ENCODE measurements at regions not wholly inside any gene's neighbourhood (a gene's known extent, or its start where the extent isn't known, plus 50 kb on each side); places are given as distances from the start of the nearest gene placed in this dataset.

- intact Hi-C loops (cut with micrococcal nuclease; ENCODE audit: unreplicated experiment) (no loop called here), in situ Hi-C loops (cut with MboI) (no loop called here)
- ChIA-PET CTCF (no interaction called here), RAD21 (ENCODE audit: unreplicated experiment) (interaction anchor here (0.7 kb wide), 1 partner anchor 77 kb away, joined by 3 read pairs; no protein-coding TSS in a partner anchor), SMC1A (ENCODE audit: uncharacterized antibody, unreplicated experiment) (no interaction called here), POLR2A (no interaction called here)
- Histone ChIP-seq H3K4me1 (ENCODE audit: control insufficient read depth, insufficient read depth, low read length) (no peaks in the 10 kb centered on the region), H3K9ac (ENCODE audit: control insufficient read depth, insufficient read depth, low read length) (no peak overlapping the region), H3K9me3 (replicated peaks; ENCODE audit: control insufficient read depth, insufficient read depth, low read length) (no peaks in the 10 kb centered on the region), H3K27me3 (replicated peaks in 1 of 2; ENCODE audit: control insufficient read depth in 2 of 2, insufficient read depth in 2 of 2, low read length in 1 of 2) (no peaks in the 10 kb centered on the region), H3K27ac (ENCODE audit: control insufficient read depth, insufficient read depth) (no peak overlapping the region), H3K4me3 (no peak overlapping the region), H3K4me2 (ENCODE audit: control insufficient read depth, insufficient read depth) (no peak overlapping the region), H4K20me1 (ENCODE audit: control insufficient read depth, insufficient read depth) (no peaks in the 10 kb centered on the region), H3K36me3 (ENCODE audit: control insufficient read depth in 2 of 2, insufficient read depth in 2 of 2, low read length in 1 of 2) (no peaks in the 10 kb centered on the region), H2AFZ (ENCODE audit: control insufficient read depth, low read depth, low read length) (no peak overlapping the region), H3K79me2 (ENCODE audit: control insufficient read depth, insufficient read depth, low read length) (no peaks in the 10 kb centered on the region)
- 25% methylated on average over 9 of the region's 9 CpGs for WGBS (ENCODE audit: insufficient coverage, insufficient replicate concordance, low lambda C conversion rate, missing lambda C conversion rate)
- DNase-seq (ENCODE audit: low read depth, low spot score) (no peak), ATAC-seq (no peak), FAIRE-seq (no peak)
- BruUV-seq (replicated peaks): no TSS peak
- TF ChIP-seq MTA2 (IDR thresholded peaks at IDR 0.05; ENCODE audit: low read depth): no peak
- TF ChIP-seq, protein P1, sequence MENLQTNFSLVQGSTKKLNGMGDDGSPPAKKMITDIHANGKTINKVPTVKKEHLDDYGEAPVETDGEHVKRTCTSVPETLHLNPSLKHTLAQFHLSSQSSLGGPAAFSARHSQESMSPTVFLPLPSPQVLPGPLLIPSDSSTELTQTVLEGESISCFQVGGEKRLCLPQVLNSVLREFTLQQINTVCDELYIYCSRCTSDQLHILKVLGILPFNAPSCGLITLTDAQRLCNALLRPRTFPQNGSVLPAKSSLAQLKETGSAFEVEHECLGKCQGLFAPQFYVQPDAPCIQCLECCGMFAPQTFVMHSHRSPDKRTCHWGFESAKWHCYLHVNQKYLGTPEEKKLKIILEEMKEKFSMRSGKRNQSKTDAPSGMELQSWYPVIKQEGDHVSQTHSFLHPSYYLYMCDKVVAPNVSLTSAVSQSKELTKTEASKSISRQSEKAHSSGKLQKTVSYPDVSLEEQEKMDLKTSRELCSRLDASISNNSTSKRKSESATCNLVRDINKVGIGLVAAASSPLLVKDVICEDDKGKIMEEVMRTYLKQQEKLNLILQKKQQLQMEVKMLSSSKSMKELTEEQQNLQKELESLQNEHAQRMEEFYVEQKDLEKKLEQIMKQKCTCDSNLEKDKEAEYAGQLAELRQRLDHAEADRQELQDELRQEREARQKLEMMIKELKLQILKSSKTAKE (IDR thresholded peaks at IDR 0.05; ENCODE audit: low read depth, poor library complexity, severe bottlenecking): no peak
- no peak for TF ChIP-seq NFXL1 (IDR thresholded peaks at IDR 0.05; ENCODE audit: borderline replicate concordance)
- no peak for TF ChIP-seq SP1 (IDR thresholded peaks at IDR 0.05; ENCODE audit: low read depth, low read length)
- no peak for TF ChIP-seq CTCF (IDR thresholded peaks at IDR 0.05 in 2 of 3, conservative IDR thresholded peaks at IDR 0.05 in 1 of 3; ENCODE audit: control insufficient read depth in 2 of 3, extremely low read depth in 1 of 3, insufficient read depth in 1 of 3, low read depth in 3 of 3, low read length in 3 of 3)
- TF ChIP-seq HCFC1 (IDR thresholded peaks at IDR 0.05; ENCODE audit: low read length): no peak
- TF ChIP-seq, protein P2, sequence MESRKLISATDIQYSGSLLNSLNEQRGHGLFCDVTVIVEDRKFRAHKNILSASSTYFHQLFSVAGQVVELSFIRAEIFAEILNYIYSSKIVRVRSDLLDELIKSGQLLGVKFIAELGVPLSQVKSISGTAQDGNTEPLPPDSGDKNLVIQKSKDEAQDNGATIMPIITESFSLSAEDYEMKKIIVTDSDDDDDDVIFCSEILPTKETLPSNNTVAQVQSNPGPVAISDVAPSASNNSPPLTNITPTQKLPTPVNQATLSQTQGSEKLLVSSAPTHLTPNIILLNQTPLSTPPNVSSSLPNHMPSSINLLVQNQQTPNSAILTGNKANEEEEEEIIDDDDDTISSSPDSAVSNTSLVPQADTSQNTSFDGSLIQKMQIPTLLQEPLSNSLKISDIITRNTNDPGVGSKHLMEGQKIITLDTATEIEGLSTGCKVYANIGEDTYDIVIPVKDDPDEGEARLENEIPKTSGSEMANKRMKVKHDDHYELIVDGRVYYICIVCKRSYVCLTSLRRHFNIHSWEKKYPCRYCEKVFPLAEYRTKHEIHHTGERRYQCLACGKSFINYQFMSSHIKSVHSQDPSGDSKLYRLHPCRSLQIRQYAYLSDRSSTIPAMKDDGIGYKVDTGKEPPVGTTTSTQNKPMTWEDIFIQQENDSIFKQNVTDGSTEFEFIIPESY (IDR thresholded peaks at IDR 0.05): no peak
- no peak for TF ChIP-seq EZH2 (IDR thresholded peaks at IDR 0.05; ENCODE audit: borderline replicate concordance, control insufficient read depth, low read depth, low read length)
- no peak for TF ChIP-seq USF2 (IDR thresholded peaks at IDR 0.05; ENCODE audit: borderline replicate concordance, low read depth, low read length)
- no peak for TF ChIP-seq PML (IDR thresholded peaks at IDR 0.05; ENCODE audit: low read length)
- no peak for TF ChIP-seq GABPA (IDR thresholded peaks at IDR 0.05; ENCODE audit: low read depth)
- TF ChIP-seq ZNF592 (IDR thresholded peaks at IDR 0.05): no peak
- no peak for TF ChIP-seq YY1 (IDR thresholded peaks at IDR 0.05; ENCODE audit: low read depth, low read length)
Observed at GRCh38 chr5:125719681-125720347, 703.4 kb upstream of the GRAMD2B start.

Data from GM12878 (cell line).